GM10248 (cell line): ENCODE measurements at regions not wholly inside any gene's neighbourhood (a gene's known extent, or its start where the extent isn't known, plus 50 kb on each side); places are given as distances from the start of the nearest gene placed in this dataset.

Source experiments
- CTCF ChIA-PET: fragments of 300-600 bp; sonication (Branson Sonifier 250); formaldehyde crosslinking; extraction: SDS; loops from one replicate; lab custom pipeline; 2021; ENCODE audit warnings: antibody characterized with exemption; lab: Yijun Ruan, JAX
- POLR2A ChIA-PET: fragments of 350-650 bp; sonication (Branson Sonifier 250); formaldehyde crosslinking; extraction: SDS; loops from one replicate; lab custom pipeline; 2020; ENCODE audit warnings: antibody characterized with exemption; lab: Yijun Ruan, JAX
- DNase-seq: peaks from one replicate; pipeline ENCODE4 v3.0.0; 2012; ENCODE audit errors: extremely low spot score
- TF ChIP-seq, protein P1 (sequence below): IDR thresholded peaks from 2 replicates; pipeline ENCODE4 v1.5.1; 2012; ENCODE audit warnings: mild to moderate bottlenecking, low read depth; ENCODE audit errors: extremely low read depth, missing control alignments, control extremely low read depth

DNA sequence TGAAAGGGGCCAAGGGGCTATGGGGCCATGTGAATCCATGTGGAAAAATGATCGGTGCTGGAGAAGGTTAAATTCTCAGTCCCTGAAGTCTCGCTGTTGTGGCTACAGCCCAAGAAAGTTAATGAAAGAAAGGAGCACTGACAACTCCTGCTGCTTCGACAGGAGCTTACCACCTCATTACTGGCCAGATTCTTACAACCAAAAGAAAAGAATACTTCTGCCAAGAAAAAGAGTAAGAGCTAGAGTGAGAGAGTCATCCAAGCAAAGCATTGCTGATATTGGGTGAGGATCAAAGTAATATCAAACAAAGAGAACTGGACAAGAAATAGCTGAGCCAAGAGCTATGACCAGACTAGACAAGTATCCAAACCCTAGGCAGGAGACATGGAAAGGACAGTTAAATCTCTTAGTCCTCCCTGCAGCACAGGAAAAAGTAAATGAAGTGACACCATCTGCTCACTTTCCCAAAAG, 348.4 kb upstream of the PLSCR5 start:
- DNase-seq, result no peak
- ChIA-PET POLR2A (no interaction called here), CTCF (no interaction called here)
- TF ChIP-seq, protein P1, sequence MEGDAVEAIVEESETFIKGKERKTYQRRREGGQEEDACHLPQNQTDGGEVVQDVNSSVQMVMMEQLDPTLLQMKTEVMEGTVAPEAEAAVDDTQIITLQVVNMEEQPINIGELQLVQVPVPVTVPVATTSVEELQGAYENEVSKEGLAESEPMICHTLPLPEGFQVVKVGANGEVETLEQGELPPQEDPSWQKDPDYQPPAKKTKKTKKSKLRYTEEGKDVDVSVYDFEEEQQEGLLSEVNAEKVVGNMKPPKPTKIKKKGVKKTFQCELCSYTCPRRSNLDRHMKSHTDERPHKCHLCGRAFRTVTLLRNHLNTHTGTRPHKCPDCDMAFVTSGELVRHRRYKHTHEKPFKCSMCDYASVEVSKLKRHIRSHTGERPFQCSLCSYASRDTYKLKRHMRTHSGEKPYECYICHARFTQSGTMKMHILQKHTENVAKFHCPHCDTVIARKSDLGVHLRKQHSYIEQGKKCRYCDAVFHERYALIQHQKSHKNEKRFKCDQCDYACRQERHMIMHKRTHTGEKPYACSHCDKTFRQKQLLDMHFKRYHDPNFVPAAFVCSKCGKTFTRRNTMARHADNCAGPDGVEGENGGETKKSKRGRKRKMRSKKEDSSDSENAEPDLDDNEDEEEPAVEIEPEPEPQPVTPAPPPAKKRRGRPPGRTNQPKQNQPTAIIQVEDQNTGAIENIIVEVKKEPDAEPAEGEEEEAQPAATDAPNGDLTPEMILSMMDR, result no peak

DNA sequence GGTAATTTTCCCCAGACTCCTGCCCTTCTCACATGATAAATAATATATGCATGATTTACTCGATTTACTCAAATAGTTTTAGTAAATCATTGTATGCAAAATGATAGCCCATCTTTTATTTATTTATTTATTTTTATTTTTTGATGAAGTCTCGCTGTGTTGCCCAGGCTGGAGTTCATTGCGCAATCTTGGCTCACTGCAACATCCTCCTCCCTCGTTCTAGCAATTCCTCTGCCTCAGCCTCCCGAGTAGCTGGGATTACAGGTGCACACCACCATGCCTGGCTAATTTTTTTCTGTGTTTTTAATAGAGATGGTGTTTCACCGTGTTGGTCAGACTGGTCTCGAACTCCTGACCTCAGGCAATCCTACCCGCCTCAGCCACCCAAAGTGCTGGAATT, 343.8 kb upstream of the PLSCR5 start:
- POLR2A ChIA-PET, result no interaction called here

GRCh38 chr3:146948186-146948585, 343.0 kb upstream of the PLSCR5 start:
- DNase-seq, result no peak
- ChIA-PET POLR2A (no interaction called here), CTCF (interaction anchor here (1.2 kb wide), 1 partner anchor 42 kb away, joined by 3 read pairs; no protein-coding TSS in a partner anchor)
- TF ChIP-seq, protein P1, result no peak

More for the DNA sequence above, 343.8 kb upstream of the PLSCR5 start:
- no peak for DNase-seq
- TF ChIP-seq, protein P1, result no peak
- CTCF ChIA-PET, result interaction anchor here (0.9 kb wide), 1 partner anchor 22 kb away, joined by 3 read pairs; no protein-coding TSS in a partner anchor

DNA sequence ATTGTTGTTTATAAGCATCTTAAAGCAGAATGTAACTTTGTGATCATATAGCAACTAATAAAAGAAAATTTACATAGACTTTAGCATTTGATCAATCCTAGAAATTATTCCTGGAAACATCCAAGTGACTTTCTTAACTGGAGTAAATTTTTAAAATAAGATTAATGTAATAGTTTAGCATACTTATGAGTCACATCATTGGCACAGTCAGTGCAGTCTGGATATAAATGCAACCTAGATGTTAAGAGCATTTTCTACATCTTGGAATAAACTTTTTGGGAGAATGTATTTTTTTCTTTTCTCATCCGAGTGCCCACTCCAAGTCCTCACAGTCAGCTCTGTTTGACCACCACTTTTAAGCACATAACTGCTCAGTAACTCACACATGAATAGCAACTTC, 324.6 kb upstream of the PLSCR5 start:
- TF ChIP-seq, protein P1, result no peak
- POLR2A ChIA-PET, result no interaction called here
- DNase-seq, result no peak
- CTCF ChIA-PET, result no interaction called here

GRCh38 chr3:146928421-146929059, 323.4 kb upstream of the PLSCR5 start:
- TF ChIP-seq, protein P1, result no peak
- DNase-seq, result no peak
- CTCF ChIA-PET, result no interaction called here
- POLR2A ChIA-PET, result no interaction called here

- no peak for DNase-seq
- CTCF ChIA-PET, result no interaction called here
- POLR2A ChIA-PET, result no interaction called here
- TF ChIP-seq, protein P1, result no peak
Observed at GRCh38 chr3:146921693-146922092, 316.5 kb upstream of the PLSCR5 start.
